H9 (cell line): ENCODE measurements at regions not wholly inside any gene's neighbourhood (a gene's known extent, or its start where the extent isn't known, plus 50 kb on each side); places are given as distances from the start of the nearest gene placed in this dataset.
A peak's percentile ranks its signal among the peaks of the same experiment; 100 is the strongest.
"Not testable (repeated sequence)": the region's sequence is repeated elsewhere in the genome, so short reads cannot be mapped to it uniquely, and the experiment has no call there.

ENCODE experiments used
- DNase-seq: peaks from one replicate; pipeline ENCODE4 v3.0.0-alpha.2; 2017
- H2AFZ ChIP-seq: one replicate; pipeline ENCODE4 v1.6.1; 2013; ENCODE audit warnings: mild to moderate bottlenecking, low read length, control low read depth, moderate library complexity
- H2AK5ac ChIP-seq: 2 replicates; pipeline ENCODE4 v1.6.1; 2013; ENCODE audit warnings: low read length, control low read depth, mixed read lengths; ENCODE audit not compliant: insufficient read length
- H2BK120ac ChIP-seq: one replicate; pipeline ENCODE4 v1.6.1; 2013; ENCODE audit warnings: low read depth, mild to moderate bottlenecking, low read length, control low read depth, inconsistent platforms; ENCODE audit not compliant: poor library complexity, severe bottlenecking
- H2BK12ac ChIP-seq: 2 replicates; pipeline ENCODE4 v1.6.1; 2013; ENCODE audit warnings: low read length, control low read depth, mixed read lengths, low read depth; ENCODE audit not compliant: insufficient read length
- H2BK15ac ChIP-seq: 2 replicates; pipeline ENCODE4 v1.6.1; 2013; ENCODE audit warnings: low read depth, low read length, control low read depth
- H2BK20ac ChIP-seq: one replicate; pipeline ENCODE4 v1.6.1; 2013; ENCODE audit warnings: low read depth, mild to moderate bottlenecking, low read length, control low read depth, inconsistent platforms; ENCODE audit not compliant: poor library complexity, severe bottlenecking
- H2BK5ac ChIP-seq: 2 replicates; pipeline ENCODE4 v1.6.1; 2013; ENCODE audit warnings: low read length, control low read depth, mixed read lengths; ENCODE audit not compliant: insufficient read length
- H3K14ac ChIP-seq: 2 replicates; pipeline ENCODE4 v1.6.1; 2013; ENCODE audit warnings: low read length, control low read depth; ENCODE audit not compliant: insufficient read depth
- H3K18ac ChIP-seq: 2 replicates; pipeline ENCODE4 v1.6.1; 2013; ENCODE audit warnings: low read depth, mild to moderate bottlenecking, mixed read lengths, low read length, control low read depth; ENCODE audit not compliant: insufficient read length
- H3K23ac ChIP-seq: 2 replicates; pipeline ENCODE4 v1.6.1; 2013; ENCODE audit warnings: low read length, control low read depth, mixed read lengths, low read depth; ENCODE audit not compliant: insufficient read length
- H3K23me2 ChIP-seq: 2 replicates; pipeline ENCODE4 v1.6.1; 2013; ENCODE audit warnings: low read depth, mild to moderate bottlenecking, mixed read lengths, low read length, control low read depth; ENCODE audit not compliant: insufficient read length, poor library complexity, severe bottlenecking
- H3K27ac ChIP-seq: 2 replicates; pipeline ENCODE4 v1.5.1; 2013; ENCODE audit warnings: low read length, control low read depth, mixed read lengths, low read depth; ENCODE audit not compliant: insufficient read length
- H3K27me3 ChIP-seq: 2 replicates; pipeline ENCODE4 v1.6.1; 2013; ENCODE audit warnings: low read length, control low read depth, inconsistent platforms; ENCODE audit not compliant: insufficient read depth
- H3K4ac ChIP-seq: 2 replicates; pipeline ENCODE4 v1.6.1; 2013; ENCODE audit warnings: low read depth, mild to moderate bottlenecking, control low read depth, inconsistent platforms, low read length, moderate library complexity
- H3K4me1 ChIP-seq: 2 replicates; pipeline ENCODE4 v1.6.1; 2013; ENCODE audit warnings: low read length, control low read depth, inconsistent platforms; ENCODE audit not compliant: insufficient read depth
- H3K4me2 ChIP-seq: 2 replicates; pipeline ENCODE4 v1.6.1; 2013; ENCODE audit warnings: low read length, control low read depth, mixed read lengths; ENCODE audit not compliant: insufficient read length, insufficient read depth
- H3K56ac ChIP-seq: 2 replicates; pipeline ENCODE4 v1.6.1; 2013; ENCODE audit warnings: low read depth, mild to moderate bottlenecking, mixed read lengths, low read length, control low read depth; ENCODE audit not compliant: insufficient read length
- H3K79me1 ChIP-seq: 2 replicates; pipeline ENCODE4 v1.6.1; 2013; ENCODE audit warnings: low read depth, mild to moderate bottlenecking, moderate library complexity, low read length, control low read depth, inconsistent platforms; ENCODE audit not compliant: insufficient read depth, poor library complexity, severe bottlenecking
- H3K79me2 ChIP-seq: 2 replicates; pipeline ENCODE4 v1.6.1; 2013; ENCODE audit warnings: low read length, control low read depth, inconsistent platforms; ENCODE audit not compliant: insufficient read depth
- H3K9ac ChIP-seq: 2 replicates; pipeline ENCODE4 v1.6.1; 2013; ENCODE audit warnings: low read length, control low read depth, mixed read lengths; ENCODE audit not compliant: insufficient read length; ENCODE audit errors: extremely low read depth
- H3K9me3 ChIP-seq: one replicate; pipeline ENCODE4 v1.6.1; 2013; ENCODE audit warnings: low read depth, low read length, inconsistent platforms; ENCODE audit not compliant: control insufficient read depth
- H3T11ph ChIP-seq: one replicate; pipeline ENCODE4 v1.6.1; 2013; ENCODE audit warnings: mild to moderate bottlenecking, low read length, control low read depth, inconsistent platforms
- H4K20me1 ChIP-seq: one replicate; pipeline ENCODE4 v1.6.1; 2013; ENCODE audit not compliant: control insufficient read depth, insufficient read length, insufficient read depth
- H4K5ac ChIP-seq: 2 replicates; pipeline ENCODE4 v1.6.1; 2013; ENCODE audit warnings: low read depth, mild to moderate bottlenecking, mixed read lengths, low read length, control low read depth; ENCODE audit not compliant: insufficient read length
- H4K8ac ChIP-seq: replicated peaks from 2 replicates; pipeline ENCODE4 v1.6.1; 2013; ENCODE audit warnings: low read length, control low read depth, mixed read lengths, low read depth; ENCODE audit not compliant: insufficient read length
- H4K91ac ChIP-seq: 2 replicates; pipeline ENCODE4 v1.6.1; 2013; ENCODE audit warnings: low read depth, mild to moderate bottlenecking, moderate library complexity, mixed read lengths, low read length, control low read depth; ENCODE audit not compliant: insufficient read length
- H3K27ac Mint-ChIP-seq, 3 experiments: 2 replicates in 2 of 3; 3 replicates in 1 of 3; pipeline ENCODE4 v1.8.0; 2020 to 2021; ENCODE audit warnings: mixed read lengths in 3 of 3, mild to moderate bottlenecking in 1 of 3, moderate library complexity in 1 of 3
- H3K27me3 Mint-ChIP-seq: 2 replicates; pipeline ENCODE4 v1.8.0; 2021; ENCODE audit warnings: low read depth, mild to moderate bottlenecking, moderate library complexity, mixed read lengths
- H3K36me3 Mint-ChIP-seq, 3 experiments: 2 replicates in 2 of 3; 3 replicates in 1 of 3; pipeline ENCODE4 v1.8.0; 2020 to 2021; ENCODE audit warnings: low read depth in 3 of 3, mixed read lengths in 3 of 3; ENCODE audit not compliant: insufficient read depth in 1 of 3
- H3K4me1 Mint-ChIP-seq, 2 experiments: 2 replicates each; pipeline ENCODE4 v1.8.0; 2020; ENCODE audit warnings: mixed read lengths in 2 of 2
- H3K4me3 Mint-ChIP-seq, 2 experiments: 2 replicates in 1 of 2; 3 replicates in 1 of 2; pipeline ENCODE4 v1.8.0; 2020 to 2021; ENCODE audit warnings: mild to moderate bottlenecking in 2 of 2, mixed read lengths in 2 of 2, moderate library complexity in 1 of 2
- H3K9me3 Mint-ChIP-seq, 2 experiments: 2 replicates in 1 of 2; 3 replicates in 1 of 2; pipeline ENCODE4 v1.8.0; 2020; ENCODE audit warnings: mild to moderate bottlenecking in 2 of 2, mixed read lengths in 2 of 2, moderate library complexity in 1 of 2
- WGBS: extraction: QIAGEN DNeasy Blood & Tissue Kit; methylation state at CpG from one replicate; pipeline ENCODE4 v1.1.7; 2013; ENCODE audit warnings: missing lambda C conversion rate, low lambda C conversion rate, mixed read lengths; ENCODE audit not compliant: insufficient read length; ENCODE audit errors: extremely low coverage; 5-methylcytosine and 5-hydroxymethylcytosine counted together
- TF ChIP-seq, protein P1 (sequence below): fragments of 200-600 bp; sonication (generic); conservative IDR thresholded peaks from 3 replicates; pipeline ENCODE4 v1.8.0; 2021; ENCODE audit warnings: antibody characterized with exemption, mild to moderate bottlenecking

DNA sequence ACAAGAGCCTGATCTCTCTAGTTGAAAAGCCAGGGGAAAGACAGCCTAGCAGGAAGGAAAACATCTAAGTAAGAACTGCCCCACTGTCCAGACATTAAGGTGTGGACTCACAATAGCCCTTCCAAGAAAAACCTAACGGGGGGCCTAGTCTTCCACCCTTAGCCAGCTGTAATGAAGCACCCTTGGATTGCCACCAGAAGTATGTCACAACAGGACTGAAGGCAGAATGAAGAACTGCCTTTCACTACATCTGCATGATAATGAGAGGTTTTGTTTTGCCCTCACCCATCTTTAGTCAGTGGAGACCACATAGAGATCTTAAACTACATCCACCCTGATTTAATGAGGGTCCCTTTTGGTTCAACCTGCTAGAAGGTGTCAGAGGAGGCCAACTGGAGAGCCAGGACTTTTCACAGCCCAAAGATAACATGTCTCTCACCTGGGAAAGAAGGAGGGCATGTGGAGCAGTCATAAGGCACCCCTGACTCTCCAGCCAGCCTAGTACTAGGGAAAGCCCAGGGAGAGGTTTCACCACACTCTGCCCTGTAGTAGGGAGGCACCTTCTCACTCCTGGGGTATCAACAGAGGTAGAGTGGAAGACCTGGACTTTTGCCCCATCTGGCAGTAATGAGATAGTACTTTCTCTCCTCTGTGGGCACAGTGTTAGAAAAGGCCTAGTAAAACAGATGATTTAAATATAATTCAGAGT is 1017.4 kb upstream of the MANEA start:
- H3K9me3 Mint-ChIP-seq, result no peaks in the 10 kb centered on the region; a peak in 1 of 5 replicates
- no peak overlapping the region for H2BK12ac ChIP-seq
- H3K27me3 Mint-ChIP-seq, result no peaks in the 10 kb centered on the region; the same call in 1 of the 2 replicates
- no peak overlapping the region for H3K56ac ChIP-seq
- H4K5ac ChIP-seq, result no peak overlapping the region
- peak overlapping the region; percentile 40 for H3K4me2 ChIP-seq
- no peaks in the 10 kb centered on the region for H3K23me2 ChIP-seq
- H3K27ac Mint-ChIP-seq, result no peak overlapping the region; a peak in 1 of 7 replicates
- TF ChIP-seq, protein P1, sequence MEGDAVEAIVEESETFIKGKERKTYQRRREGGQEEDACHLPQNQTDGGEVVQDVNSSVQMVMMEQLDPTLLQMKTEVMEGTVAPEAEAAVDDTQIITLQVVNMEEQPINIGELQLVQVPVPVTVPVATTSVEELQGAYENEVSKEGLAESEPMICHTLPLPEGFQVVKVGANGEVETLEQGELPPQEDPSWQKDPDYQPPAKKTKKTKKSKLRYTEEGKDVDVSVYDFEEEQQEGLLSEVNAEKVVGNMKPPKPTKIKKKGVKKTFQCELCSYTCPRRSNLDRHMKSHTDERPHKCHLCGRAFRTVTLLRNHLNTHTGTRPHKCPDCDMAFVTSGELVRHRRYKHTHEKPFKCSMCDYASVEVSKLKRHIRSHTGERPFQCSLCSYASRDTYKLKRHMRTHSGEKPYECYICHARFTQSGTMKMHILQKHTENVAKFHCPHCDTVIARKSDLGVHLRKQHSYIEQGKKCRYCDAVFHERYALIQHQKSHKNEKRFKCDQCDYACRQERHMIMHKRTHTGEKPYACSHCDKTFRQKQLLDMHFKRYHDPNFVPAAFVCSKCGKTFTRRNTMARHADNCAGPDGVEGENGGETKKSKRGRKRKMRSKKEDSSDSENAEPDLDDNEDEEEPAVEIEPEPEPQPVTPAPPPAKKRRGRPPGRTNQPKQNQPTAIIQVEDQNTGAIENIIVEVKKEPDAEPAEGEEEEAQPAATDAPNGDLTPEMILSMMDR, result no peak
- peaks cover 4 to 15% (median 6%) of the 10 kb centered on the region in 3 experiments; a peak in 5 of 7 replicates for H3K36me3 Mint-ChIP-seq
- no peaks in the 10 kb centered on the region for H4K20me1 ChIP-seq
- H2BK5ac ChIP-seq, result no peak overlapping the region
- H3K27ac ChIP-seq, result peak overlapping the region; percentile 52
- no peaks in the 10 kb centered on the region for H3K27me3 ChIP-seq
- no peak overlapping the region for H3K14ac ChIP-seq
- H3K79me1 ChIP-seq, result no peaks in the 10 kb centered on the region
- no CpG with 5 or more reads among the region's 1 CpG for WGBS
- H3T11ph ChIP-seq, result no peak overlapping the region
- no peaks in the 10 kb centered on the region for H3K9me3 ChIP-seq
- no peak overlapping the region for H3K23ac ChIP-seq
- peak; percentile 55 for DNase-seq
- no peak overlapping the region for H2AFZ ChIP-seq
- H3K79me2 ChIP-seq, result no peaks in the 10 kb centered on the region
- no peaks in the 10 kb centered on the region; the same call in 1 of the 2 replicates for H3K4me1 ChIP-seq
- no peak overlapping the region for H3K18ac ChIP-seq
- no peak overlapping the region for H4K8ac ChIP-seq
- H4K91ac ChIP-seq, result no peak overlapping the region
- no peak overlapping the region for H2AK5ac ChIP-seq
- no peak overlapping the region for H2BK120ac ChIP-seq
- no peak overlapping the region for H2BK20ac ChIP-seq
- H3K9ac ChIP-seq, result no peak overlapping the region
- H2BK15ac ChIP-seq, result no peak overlapping the region
- H3K4me3 Mint-ChIP-seq, result peak overlapping the region in 1 of 2 experiments; percentile 85; a peak in 1 of 5 replicates
- peaks cover 8 to 39% of the 10 kb centered on the region in 2 experiments; a peak in 3 of 4 replicates for H3K4me1 Mint-ChIP-seq
- no peak overlapping the region for H3K4ac ChIP-seq

DNA sequence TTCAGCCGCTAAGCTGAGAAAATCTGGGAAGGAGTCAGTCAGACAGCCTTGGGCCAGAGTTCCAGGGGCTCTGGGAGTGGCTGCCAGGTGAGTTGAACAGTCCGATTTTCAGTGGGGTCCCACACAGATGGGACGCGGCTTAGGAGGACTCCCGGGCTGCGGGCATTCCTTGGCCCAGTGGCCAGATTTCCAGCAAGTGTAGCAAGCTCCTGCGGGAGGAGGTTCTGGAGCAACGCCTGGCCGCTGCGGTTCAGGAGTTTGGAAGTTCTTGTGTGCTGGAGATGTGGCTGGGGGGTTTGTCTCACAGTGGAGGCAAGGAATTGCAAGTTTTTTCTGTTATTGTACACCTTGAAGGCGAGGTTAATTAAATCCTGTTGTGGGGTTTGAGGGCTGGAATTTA is 1020.1 kb upstream of the MANEA start:
- H3K27me3 Mint-ChIP-seq, H3K4me2 ChIP-seq, H3K9me3 ChIP-seq, H3K23ac ChIP-seq, H2AK5ac ChIP-seq, H2BK12ac ChIP-seq, H4K20me1 ChIP-seq, H4K8ac ChIP-seq, H3K23me2 ChIP-seq, H3T11ph ChIP-seq, H2BK5ac ChIP-seq, H3K56ac ChIP-seq, H2BK120ac ChIP-seq, H3K4me1 ChIP-seq, H3K79me2 ChIP-seq, H4K91ac ChIP-seq, H3K27ac ChIP-seq, DNase-seq, H2AFZ ChIP-seq, H3K4ac ChIP-seq, H3K79me1 ChIP-seq, H3K14ac ChIP-seq, H3K9me3 Mint-ChIP-seq, H3K9ac ChIP-seq, H3K27me3 ChIP-seq, H2BK15ac ChIP-seq, H3K18ac ChIP-seq, H2BK20ac ChIP-seq, H4K5ac ChIP-seq: not testable (repeated sequence)
- no CpG with 5 or more reads among the region's 11 CpGs for WGBS
- Mint-ChIP-seq H3K4me1 (peaks cover 13 to 55% of the 10 kb centered on the region in 2 experiments), H3K36me3 (peaks cover 2 to 17% (median 6%) of the 10 kb centered on the region in 3 experiments; a peak in 4 of 7 replicates), H3K4me3 (peak overlapping the region in 1 of 2 experiments; percentile 85; a peak in 2 of 5 replicates), H3K27ac (peak overlapping the region in 1 of 3 experiments; percentile 93; a peak in 2 of 7 replicates)
